Keratinocyte (primary cell): ENCODE measurements at regions not wholly inside any gene's neighbourhood (a gene's known extent, or its start where the extent isn't known, plus 50 kb on each side); places are given as distances from the start of the nearest gene placed in this dataset.

ENCODE experiments used
- DNase-seq: peaks from one replicate; pipeline ENCODE4 v3.0.0-alpha.2; 2011; ENCODE audit warnings: low read depth, missing footprints, low spot score
- FAIRE-seq: peaks from 2 replicates; lab custom pipeline; 2011; peaks lifted over from hg19 to GRCh38; lab: Jason Lieb, UNC
- H2AFZ ChIP-seq: 2 replicates; pipeline ENCODE4 v1.6.0; 2012; ENCODE audit warnings: low read length, control low read depth, inconsistent platforms; ENCODE audit not compliant: control insufficient read depth
- H3K27ac ChIP-seq: 2 replicates; pipeline ENCODE4 v1.5.1; 2011; ENCODE audit warnings: low read length; ENCODE audit not compliant: control insufficient read depth, insufficient read depth
- H3K27me3 ChIP-seq: 3 replicates; pipeline ENCODE4 v1.6.0; 2011; ENCODE audit warnings: low read length; ENCODE audit not compliant: control insufficient read depth, insufficient read depth; ENCODE audit errors: extremely low read depth
- H3K36me3 ChIP-seq, 2 experiments: 2 replicates in 1 of 2; 3 replicates in 1 of 2; pipeline ENCODE4 v1.5.1; 2011; ENCODE audit warnings: low read length in 2 of 2, mild to moderate bottlenecking in 1 of 2; ENCODE audit not compliant: control insufficient read depth in 2 of 2, insufficient read depth in 2 of 2; ENCODE audit errors: extremely low read depth in 1 of 2
- H3K4me1 ChIP-seq: 3 replicates; pipeline ENCODE4 v1.5.1; 2011; ENCODE audit warnings: low read length; ENCODE audit not compliant: control insufficient read depth, insufficient read depth; ENCODE audit errors: extremely low read depth
- H3K4me2 ChIP-seq: 3 replicates; pipeline ENCODE4 v1.6.0; 2011; ENCODE audit warnings: low read depth, low read length; ENCODE audit not compliant: control insufficient read depth, insufficient read depth; ENCODE audit errors: extremely low read depth
- H3K4me3 ChIP-seq, 3 experiments: fragments of 200-600 bp in 1 of 3; sonication (generic) in 1 of 3; 2 replicates in 2 of 3; 3 replicates in 1 of 3; pipeline ENCODE4 v1.5.1; 2011 to 2016; ENCODE audit warnings: low read length in 3 of 3, mild to moderate bottlenecking in 3 of 3, control low read depth in 2 of 3, inconsistent platforms in 1 of 3, low read depth in 1 of 3, mixed read lengths in 1 of 3, mixed run types in 1 of 3, moderate library complexity in 1 of 3; ENCODE audit not compliant: control insufficient read depth in 2 of 3, insufficient read depth in 2 of 3; ENCODE audit errors: extremely low read depth in 1 of 3
- H3K79me2 ChIP-seq: 2 replicates; pipeline ENCODE4 v1.6.0; 2012; ENCODE audit warnings: low read length; ENCODE audit not compliant: control insufficient read depth, insufficient read depth
- H3K9ac ChIP-seq: 3 replicates; pipeline ENCODE4 v1.6.0; 2011; ENCODE audit warnings: low read length; ENCODE audit not compliant: control insufficient read depth, insufficient read depth; ENCODE audit errors: extremely low read depth
- H3K9me1 ChIP-seq: 3 replicates; pipeline ENCODE4 v1.6.0; 2011; ENCODE audit warnings: low read length; ENCODE audit not compliant: control insufficient read depth, insufficient read depth; ENCODE audit errors: extremely low read depth
- H3K9me3 ChIP-seq: 2 replicates; pipeline ENCODE4 v1.5.1; 2012; ENCODE audit warnings: low read depth, low read length; ENCODE audit not compliant: control insufficient read depth
- H4K20me1 ChIP-seq: 3 replicates; pipeline ENCODE4 v1.6.0; 2011; ENCODE audit warnings: low read length; ENCODE audit not compliant: control insufficient read depth, insufficient read depth; ENCODE audit errors: extremely low read depth
- EZH2 ChIP-seq: IDR thresholded peaks from one replicate; pipeline ENCODE4 v1.6.1; 2012; ENCODE audit warnings: inconsistent platforms, mild to moderate bottlenecking, low read length, moderate library complexity
- dilution Hi-C: fragments of 300-500 bp; cut with MboI; formaldehyde crosslinking; loops from one replicate; pipeline ENCODE4 v1.7.0; 2020; ENCODE audit warnings: low sequenced_read_pairs; ENCODE audit not compliant: extremely low pct_ligation_motif_present
- TF ChIP-seq, protein P1 (sequence below), 3 experiments: IDR thresholded peaks in 1 of 3; conservative IDR thresholded peaks in 1 of 3; optimal IDR thresholded peaks in 1 of 3; 2 replicates in 2 of 3; 3 replicates in 1 of 3; pipeline versions ENCODE3 to v1.5.1; 2011; ENCODE audit warnings: low read length in 3 of 3, mild to moderate bottlenecking in 3 of 3, moderate library complexity in 2 of 3, control low read depth in 1 of 3, inconsistent platforms in 1 of 3; ENCODE audit not compliant: insufficient read depth in 2 of 3; ENCODE audit errors: extremely low read depth in 1 of 3

DNA sequence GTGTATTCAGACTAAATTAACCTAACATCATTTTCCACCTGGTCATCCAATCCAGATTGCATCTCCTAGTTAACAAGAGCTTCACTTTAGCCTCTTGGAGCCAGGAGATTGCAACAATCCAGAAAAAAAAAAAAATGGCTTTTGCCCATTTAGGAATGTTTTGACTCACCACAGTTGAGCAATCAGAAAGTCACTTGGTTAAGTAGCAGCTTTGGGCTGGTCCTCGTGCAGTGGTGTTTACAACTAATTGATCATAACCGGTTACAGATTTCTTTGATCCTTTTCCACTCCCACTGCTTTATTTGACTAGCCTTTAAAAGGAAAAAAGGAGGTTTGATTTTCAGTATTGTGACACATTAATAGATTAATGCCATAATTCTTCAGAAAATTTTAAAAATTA, 688.8 kb upstream of the CCDC54 start:
- Histone ChIP-seq H3K79me2 (no peaks in the 10 kb centered on the region), H3K36me3 (no peaks in the 10 kb centered on the region), H3K9me1 (no peaks in the 10 kb centered on the region), H3K27me3 (no peaks in the 10 kb centered on the region), H3K4me3 (no peak overlapping the region), H3K4me2 (no peak overlapping the region), H3K9me3 (no peaks in the 10 kb centered on the region), H3K27ac (no peak overlapping the region), H2AFZ (no peak overlapping the region), H4K20me1 (no peaks in the 10 kb centered on the region), H3K4me1 (peaks cover 6% of the 10 kb centered on the region), H3K9ac (no peak overlapping the region)
- dilution Hi-C loops: no loop called here
- TF ChIP-seq, protein P1, sequence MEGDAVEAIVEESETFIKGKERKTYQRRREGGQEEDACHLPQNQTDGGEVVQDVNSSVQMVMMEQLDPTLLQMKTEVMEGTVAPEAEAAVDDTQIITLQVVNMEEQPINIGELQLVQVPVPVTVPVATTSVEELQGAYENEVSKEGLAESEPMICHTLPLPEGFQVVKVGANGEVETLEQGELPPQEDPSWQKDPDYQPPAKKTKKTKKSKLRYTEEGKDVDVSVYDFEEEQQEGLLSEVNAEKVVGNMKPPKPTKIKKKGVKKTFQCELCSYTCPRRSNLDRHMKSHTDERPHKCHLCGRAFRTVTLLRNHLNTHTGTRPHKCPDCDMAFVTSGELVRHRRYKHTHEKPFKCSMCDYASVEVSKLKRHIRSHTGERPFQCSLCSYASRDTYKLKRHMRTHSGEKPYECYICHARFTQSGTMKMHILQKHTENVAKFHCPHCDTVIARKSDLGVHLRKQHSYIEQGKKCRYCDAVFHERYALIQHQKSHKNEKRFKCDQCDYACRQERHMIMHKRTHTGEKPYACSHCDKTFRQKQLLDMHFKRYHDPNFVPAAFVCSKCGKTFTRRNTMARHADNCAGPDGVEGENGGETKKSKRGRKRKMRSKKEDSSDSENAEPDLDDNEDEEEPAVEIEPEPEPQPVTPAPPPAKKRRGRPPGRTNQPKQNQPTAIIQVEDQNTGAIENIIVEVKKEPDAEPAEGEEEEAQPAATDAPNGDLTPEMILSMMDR (optimal IDR thresholded peaks at IDR 0.05 in 1 of 3, IDR thresholded peaks at IDR 0.05 in 1 of 3, conservative IDR thresholded peaks at IDR 0.05 in 1 of 3; ENCODE audit: extremely low read depth in 1 of 3, insufficient read depth in 2 of 3, low read length in 3 of 3): no peak
- TF ChIP-seq EZH2: no peak
- FAIRE-seq: no peak
- no peak for DNase-seq

DNA sequence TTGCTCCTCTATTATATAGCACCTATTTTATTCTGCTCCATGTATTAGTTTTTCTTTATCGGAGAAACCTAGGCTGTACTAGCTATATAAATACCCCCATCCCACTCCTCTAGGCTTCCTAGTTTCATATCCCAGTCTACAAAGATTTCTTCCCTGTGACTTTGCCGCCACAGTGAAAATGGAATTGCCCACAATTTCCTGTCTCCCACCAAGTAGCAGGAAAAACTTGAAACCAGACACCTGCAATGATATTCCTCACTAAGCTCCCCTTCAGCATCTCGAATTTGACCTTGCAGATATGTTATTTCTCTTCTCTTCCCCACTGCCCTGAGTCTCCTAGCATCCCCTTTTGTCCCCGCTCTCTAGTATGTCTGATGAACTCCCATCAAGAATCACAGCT, 685.8 kb upstream of the CCDC54 start:
- no peak overlapping the region for H3K4me3 ChIP-seq
- no peaks in the 10 kb centered on the region for H4K20me1 ChIP-seq
- FAIRE-seq (no peak), DNase-seq (no peak)
- no peaks in the 10 kb centered on the region for H3K27me3 ChIP-seq
- H3K79me2 ChIP-seq: no peaks in the 10 kb centered on the region
- peaks cover 3% of the 10 kb centered on the region for H3K4me1 ChIP-seq
- no peaks in the 10 kb centered on the region for H3K9me3 ChIP-seq
- H3K9ac ChIP-seq: no peak overlapping the region
- dilution Hi-C loops: no loop called here
- TF ChIP-seq EZH2: no peak
- no peak overlapping the region for H3K4me2 ChIP-seq
- H3K9me1 ChIP-seq: no peaks in the 10 kb centered on the region
- H3K36me3 ChIP-seq: no peaks in the 10 kb centered on the region
- no peak overlapping the region for H3K27ac ChIP-seq
- no peak overlapping the region for H2AFZ ChIP-seq

DNA sequence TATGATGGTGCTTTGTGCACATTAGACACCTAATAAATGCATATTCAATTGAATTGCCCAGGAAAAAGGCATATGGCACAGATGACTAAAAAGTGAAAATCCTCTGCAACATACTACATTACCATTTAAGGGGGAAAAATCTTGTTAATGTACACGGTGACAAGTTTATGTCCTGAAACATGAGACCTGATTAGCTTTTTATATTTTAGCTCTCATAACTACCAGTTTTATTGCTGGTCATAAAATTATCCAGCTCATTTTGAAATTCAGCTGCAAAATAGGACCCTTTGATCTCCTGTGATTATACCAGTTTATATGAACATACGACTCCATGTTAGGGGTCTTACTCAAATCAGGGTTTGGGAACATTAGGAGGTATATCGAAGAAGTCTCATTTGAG, 684.6 kb upstream of the CCDC54 start:
- no peak for TF ChIP-seq EZH2
- TF ChIP-seq, protein P1 (optimal IDR thresholded peaks at IDR 0.05 in 1 of 3, IDR thresholded peaks at IDR 0.05 in 1 of 3, conservative IDR thresholded peaks at IDR 0.05 in 1 of 3; ENCODE audit: extremely low read depth in 1 of 3, insufficient read depth in 2 of 3, low read length in 3 of 3): no peak
- Histone ChIP-seq H3K4me3 (no peak overlapping the region), H3K79me2 (no peaks in the 10 kb centered on the region), H3K27me3 (no peaks in the 10 kb centered on the region), H2AFZ (no peak overlapping the region), H3K9me3 (no peaks in the 10 kb centered on the region), H3K27ac (no peak overlapping the region), H3K4me1 (peaks cover 3% of the 10 kb centered on the region), H3K36me3 (no peaks in the 10 kb centered on the region), H3K9ac (no peak overlapping the region), H3K9me1 (no peaks in the 10 kb centered on the region), H4K20me1 (no peaks in the 10 kb centered on the region), H3K4me2 (no peak overlapping the region)
- dilution Hi-C loops: no loop called here
- DNase-seq (no peak), FAIRE-seq (no peak)
